Right hindlimb (tissue), 1 donor: ENCODE measurements at regions not wholly inside any gene's neighbourhood (a gene's known extent, or its start where the extent isn't known, plus 50 kb on each side); places are given as distances from the start of the nearest gene placed in this dataset.
"Not testable (repeated sequence)": the region's sequence is repeated elsewhere in the genome, so short reads cannot be mapped to it uniquely, and the experiment has no call there.

Experiments used
- DNase-seq: peaks from one replicate; pipeline ENCODE4 v3.0.0-alpha.2; 2018

DNA sequence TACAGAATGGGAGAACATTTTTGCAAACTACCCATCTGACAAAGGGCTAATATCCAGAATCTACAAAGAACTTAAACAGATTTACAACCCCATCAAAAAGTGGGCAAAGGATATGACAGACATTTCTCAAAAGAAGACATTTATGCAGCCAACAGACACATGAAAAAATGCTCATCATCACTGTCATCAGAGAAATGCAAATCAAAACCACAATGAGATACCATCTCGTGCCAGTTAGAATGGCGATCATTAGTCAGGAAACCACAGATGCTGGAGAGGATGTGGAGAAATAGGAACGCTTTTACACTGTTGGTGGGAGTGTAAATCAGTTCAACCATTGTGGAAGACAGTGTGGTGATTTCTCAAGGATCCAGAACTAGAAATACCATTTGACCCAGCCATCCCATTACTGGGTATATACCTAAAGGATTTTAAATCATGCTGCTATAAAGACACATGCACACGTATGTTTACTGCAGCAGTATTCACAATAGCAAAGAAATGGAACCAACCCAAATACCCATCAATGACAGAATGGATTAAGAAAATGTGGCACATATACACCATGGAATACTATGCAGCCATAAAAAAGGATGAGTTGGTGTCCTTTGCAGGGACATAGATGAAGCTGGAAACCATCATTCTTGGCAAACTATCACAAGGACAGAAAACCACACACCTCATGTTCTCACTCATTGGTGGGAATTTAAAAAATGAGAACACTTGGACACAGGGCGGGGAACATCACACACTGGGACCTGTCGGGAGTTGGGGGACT, 317.7 kb upstream of the THBS1 start:
- DNase-seq: not testable (repeated sequence)

DNA sequence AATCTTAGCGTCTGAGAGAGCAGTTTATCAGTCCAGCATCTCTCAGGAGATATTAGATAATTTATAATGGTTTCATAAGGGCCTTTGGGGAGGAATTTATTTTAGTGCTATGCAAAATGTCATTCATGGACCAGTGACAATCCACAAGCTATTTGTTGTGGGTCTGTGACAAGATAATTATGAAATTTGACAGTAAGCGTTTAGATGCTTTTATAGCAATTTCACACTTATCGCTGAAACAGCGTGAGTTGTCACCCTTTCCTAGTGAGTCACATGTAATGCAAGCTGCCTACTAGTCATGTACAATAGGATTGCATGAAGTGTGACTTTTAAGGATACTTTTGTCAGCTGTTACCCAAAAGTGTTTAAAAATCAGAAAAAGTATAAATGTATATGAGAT, 315.6 kb upstream of the THBS1 start:
- DNase-seq: no peak

DNA sequence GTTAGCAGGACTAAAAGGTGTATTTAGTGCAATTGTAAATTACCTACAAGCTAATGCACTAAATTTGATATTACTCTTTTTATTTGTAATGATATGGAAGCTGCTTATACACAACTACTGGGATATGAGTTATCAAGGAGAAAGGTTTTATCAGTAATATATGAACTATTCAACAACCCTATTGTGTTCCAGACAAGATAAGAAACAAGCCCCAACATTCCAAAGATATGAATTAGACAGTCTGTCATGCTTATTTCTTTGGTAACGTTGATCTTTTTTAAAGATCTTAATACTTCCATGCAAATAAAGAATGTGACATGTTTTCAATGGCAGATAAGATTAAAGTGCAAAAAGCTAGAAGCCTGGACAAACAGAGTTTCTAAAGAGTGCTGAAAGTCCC, 314.0 kb upstream of the THBS1 start:
- no peak for DNase-seq

DNA sequence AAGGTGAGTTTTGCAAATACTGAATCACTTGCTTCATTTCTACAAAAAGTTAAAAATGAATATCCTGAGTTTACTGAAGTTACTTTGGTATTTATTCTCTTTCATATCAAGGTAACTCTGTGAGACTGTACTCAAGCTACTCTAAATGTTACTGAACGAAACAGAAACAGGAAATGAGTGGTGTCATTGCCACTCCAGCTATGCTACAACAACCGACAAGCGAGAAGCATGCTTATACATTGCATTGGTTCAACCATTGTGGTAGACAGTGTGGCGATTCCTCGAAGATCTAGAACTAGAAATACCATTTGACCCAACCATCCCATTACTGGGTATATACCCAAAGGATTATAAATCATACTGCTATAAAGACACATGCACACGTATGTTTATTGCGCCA, 313.2 kb upstream of the THBS1 start:
- no peak for DNase-seq

DNA sequence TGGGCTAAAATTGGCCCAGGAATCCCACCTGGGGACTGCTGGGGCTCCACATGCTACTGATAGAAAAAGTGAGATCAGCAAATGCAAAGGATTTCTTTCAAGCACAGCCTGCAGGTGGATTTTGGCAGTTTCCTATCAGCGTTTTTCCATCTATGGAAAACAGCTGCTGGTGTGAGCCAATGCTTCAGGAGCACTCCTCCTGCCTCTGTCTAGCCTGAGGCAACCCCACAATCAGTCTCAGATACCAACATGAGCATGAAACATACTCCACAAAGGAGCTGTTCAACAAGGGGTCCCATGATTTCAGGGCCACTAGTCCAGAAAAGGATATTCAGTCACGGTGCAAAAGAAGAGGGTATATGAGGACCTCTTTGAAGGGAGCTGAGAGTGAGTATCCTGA, 311.5 kb upstream of the THBS1 start:
- DNase-seq: no peak

DNA sequence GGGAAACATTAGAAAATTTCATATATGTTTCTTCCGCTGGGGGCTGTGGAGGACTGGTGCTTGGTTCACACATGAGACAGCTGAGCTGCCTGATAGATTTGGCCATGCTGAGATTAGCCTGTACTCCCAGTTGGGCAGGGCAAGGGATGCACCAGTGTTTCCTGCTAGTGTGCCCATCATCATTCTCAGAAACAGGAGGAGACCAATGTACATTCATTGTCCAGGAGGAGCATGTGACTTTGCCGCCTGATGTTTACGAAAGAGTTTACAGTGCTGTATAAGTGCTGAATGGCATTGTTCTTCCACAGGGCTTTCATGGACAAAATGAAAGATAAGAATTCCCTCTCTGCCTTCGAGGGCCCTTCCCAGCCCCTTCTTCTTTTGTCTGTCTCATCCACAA, 311.1 kb upstream of the THBS1 start:
- DNase-seq: no peak

DNA sequence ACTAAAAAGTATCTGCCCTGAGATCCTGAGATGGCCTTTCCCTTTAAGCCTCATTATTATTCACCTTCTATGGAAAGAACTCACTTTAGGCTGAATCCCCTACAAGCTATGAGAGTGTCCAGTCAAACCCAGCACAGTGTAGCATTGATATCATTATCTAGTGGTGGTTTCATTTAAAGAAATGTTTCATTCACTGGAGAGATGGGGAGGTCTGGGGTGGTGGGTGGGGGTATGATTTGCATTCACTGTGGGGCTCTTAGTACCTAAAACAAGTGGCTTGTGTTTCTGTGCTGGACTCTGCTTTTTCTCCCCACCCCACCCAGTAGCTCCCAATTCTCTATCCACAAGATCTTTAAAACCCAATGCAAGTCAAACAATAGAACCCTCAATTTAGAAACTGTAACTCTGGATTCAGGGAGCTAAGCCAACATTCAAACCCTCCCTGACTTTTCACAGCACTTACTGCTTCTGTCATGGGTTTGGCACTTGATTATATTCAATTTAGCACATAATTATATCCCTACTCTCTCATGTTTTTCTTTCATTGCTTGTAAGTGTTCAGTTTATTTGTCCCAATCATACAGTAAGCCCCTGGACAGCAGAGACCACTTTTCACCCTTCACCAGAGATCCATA, 310.5 kb upstream of the THBS1 start:
- DNase-seq: no peak

DNA sequence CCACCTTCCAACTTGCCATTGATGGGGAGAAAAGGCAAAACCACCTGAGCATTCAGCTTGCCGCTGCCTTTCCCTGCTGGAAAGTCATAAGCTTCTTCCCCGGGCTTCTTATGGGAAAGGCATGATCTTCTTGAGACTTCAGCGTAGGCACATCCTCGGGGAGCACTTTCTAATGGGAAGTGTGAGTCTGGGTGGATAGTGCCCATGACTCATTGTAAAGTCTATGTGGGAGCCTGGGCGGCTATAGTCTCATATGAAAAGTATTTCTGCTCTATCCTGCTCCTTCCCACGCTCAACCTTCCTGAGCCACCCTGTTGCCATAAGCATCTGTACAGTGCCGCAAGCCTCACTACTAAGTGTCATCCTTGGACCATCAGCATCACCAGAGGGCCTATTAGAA, 309.9 kb upstream of the THBS1 start:
- no peak for DNase-seq

DNA sequence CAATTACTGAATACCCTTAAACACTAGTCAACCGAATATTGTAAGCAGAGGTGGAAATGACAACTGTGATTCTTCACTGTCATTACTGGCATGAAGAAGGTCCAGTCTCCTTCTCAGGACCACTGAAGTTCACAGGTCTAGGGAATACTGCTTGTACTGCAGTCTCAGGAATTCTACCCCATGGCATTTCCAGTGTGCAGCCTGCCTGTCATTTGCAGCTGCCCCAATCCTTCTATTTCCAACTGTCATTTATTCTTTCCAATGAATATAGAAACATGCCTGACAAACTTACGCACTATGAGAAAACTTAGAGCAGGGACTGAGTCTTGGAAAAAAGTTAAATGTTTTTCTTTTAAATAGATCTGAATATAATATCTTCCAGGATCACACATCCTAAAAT, 308.0 kb upstream of the THBS1 start:
- DNase-seq: no peak

DNA sequence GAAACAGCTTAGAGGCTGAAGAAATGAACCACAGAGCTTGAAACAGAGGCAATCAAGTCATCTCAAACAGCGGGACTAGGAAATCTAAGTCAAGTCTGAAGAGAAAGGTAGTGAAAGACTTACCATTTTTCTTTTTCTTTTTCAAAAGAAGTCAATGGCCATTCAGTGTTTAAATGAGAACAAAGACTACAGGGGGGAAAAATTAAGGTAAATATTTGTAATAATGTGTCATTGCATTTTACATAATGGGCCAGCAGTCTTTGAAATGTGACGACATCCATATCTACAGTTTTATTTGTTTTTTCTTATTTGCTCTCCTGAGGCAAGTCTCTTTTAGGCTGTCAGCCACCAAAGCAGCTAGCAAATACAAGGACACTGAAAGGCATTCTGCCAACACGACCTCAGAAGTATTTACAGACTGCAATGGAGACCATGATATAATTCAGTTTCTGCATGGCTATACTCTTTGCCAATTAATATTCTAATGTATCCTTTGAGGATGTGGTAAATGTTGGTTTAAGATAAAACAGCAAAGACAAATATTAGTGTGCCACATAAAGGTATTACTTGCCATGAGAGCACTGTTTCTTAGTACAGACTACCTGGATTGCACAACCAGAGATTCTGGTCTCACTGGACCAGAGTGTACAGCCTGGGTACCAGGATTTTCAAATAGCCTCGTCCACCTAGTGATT, 307.0 kb upstream of the THBS1 start:
- DNase-seq: no peak

DNA sequence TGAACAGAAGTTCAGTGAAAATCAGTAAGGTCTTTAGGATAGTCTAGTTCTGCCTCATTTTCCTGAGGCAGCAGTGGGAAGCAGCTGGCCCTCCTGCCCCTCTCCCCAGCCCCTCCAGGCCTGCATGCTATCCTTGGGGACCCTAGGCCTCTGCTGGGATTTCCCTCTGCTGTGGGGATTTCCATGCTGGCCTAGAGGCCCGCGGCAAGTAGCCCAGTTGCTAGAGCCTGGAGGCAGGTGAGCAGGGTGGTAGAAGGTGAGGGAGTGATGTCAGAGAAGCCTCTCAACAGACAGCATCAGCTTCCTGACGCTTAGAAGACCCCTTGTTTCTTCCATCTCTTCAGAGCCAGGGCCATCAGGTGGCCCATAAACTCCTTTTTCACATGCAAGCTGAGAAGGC, 305.8 kb upstream of the THBS1 start:
- DNase-seq: no peak

DNA sequence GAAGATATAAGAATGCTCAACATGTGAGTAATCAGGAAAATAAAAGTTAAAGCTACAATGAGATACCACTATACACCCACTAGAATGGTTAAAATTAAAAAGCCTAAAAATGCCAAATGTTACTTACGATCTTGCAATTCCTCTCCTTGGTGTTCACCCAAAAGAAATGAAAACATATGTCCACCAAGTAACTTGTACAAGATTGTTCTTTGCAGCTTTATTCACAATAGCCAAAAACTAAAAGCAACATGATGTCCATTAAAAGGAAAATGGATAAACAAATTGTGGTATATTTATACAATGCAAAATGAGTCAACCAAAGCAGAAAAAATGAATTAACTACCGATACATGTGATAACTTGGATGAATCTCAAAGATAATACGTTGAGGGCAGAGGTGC, 301.6 kb upstream of the THBS1 start:
- DNase-seq: no peak

DNA sequence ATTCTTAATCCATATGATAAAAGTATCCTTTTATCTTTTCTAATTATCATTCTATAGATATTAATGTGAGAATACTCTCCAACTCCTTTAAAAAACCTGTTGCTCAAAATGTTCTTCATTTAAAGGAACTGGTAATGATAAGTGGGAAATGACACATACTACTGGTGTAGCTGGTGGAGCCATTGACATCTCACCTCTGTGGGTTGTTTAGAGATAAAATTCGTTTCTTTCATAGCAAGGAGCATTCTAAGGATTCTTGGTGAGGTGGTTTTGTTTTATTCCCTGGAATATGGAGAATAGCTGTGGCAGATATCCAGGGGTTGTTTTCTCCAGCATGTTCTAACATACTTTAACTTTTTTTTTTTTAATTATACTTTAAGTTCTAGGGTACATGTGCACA, 299.8 kb upstream of the THBS1 start:
- DNase-seq: no peak

DNA sequence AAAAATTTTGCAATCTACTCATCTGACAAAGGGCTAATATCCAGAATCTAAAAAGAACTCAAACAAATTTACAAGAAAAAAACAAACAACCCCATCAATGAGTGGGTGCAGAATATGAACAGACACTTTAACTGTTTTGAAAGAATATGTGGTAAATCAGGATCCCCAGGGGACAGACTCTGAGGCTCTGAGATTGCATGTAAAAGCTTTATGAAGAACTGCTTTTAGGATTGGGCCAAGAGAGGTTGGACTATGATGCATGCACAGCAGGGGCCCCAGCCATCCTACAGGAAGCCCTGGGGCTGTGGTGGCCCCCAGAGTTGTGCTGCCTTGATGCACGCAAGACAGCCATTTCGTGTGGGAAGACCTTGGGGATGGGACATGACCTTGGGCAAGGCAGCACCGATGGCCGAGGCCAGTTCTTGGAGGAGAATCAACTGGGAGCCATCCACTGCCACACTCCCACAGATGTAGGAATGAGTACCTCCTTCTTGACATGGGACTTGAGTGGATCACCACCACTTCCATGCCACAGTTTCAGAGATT, 298.1 kb upstream of the THBS1 start:
- DNase-seq: no peak

DNA sequence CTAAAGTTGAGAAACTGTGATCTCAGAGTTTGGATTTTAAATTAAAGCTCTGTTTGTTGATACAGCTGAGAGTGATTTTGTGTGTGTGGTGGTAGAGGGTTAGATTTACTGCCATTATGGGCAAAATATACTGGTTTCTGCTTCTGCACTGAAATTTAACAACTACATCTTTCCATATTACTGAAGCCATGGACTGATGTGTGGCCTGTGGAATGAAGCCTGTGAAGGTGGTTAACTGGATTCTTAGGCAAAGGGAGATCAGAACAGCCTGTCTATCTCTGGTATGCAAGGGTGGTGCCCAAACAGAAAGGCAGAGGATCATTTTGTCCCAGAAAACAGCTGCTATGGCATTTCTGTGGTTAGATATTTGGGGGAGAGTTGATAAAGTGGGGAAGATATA, 297.3 kb upstream of the THBS1 start:
- DNase-seq: no peak

DNA sequence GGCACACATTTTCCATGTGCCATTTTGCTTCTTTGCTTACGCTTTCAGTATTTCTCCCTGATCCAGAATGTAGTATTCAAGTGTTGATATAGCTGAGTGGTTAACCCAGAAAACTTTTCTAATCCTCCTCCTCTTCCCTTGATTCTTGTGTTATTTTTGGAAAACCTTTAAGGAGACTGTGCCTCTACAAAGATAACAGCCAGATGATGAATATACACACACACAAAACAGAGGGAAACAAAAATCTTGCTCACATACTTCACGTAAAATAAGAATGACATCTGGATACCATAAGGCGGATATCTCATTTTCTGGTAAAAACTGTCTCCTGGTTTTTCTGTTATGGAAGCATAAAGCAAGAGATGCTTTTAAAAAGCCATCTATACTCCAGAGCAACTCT, 295.8 kb upstream of the THBS1 start:
- no peak for DNase-seq

DNA sequence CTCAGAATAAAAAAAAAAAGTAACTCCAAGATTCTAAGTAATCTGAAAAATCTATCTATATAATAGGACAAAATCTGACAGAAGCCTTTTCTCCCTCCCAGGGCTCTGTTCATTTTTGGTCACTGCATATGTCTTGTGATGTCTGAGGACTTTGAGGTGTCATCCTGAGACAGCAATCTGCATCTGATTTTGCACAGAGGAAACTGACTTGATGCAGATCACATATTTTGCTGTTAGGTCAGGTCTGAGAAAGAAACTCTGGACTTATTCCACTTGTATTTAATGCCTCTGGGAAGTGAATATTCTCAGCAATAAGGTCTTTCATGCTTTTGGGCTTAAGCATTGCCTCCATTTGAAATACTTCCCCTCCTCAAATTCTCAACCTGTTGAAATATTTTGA, 295.2 kb upstream of the THBS1 start:
- DNase-seq: no peak

DNA sequence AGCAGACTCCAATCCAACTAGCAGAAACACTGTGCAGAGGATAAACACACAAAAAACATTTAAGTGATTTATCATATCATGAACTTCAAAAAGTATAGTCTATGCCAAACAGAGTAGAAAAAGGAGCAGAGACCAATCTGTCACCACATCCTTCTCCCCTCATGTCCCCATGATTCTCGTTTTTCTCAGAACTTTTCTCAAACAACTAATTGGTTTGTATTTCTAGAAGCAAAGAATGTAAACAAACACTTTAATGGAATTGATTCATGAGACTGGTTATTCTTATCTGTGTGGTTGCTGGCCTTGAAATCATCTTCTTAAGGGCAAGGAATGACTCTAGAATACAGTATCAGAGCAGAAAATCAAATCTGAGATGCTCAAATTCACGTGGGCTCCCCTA, 294.2 kb upstream of the THBS1 start:
- DNase-seq: no peak

DNA sequence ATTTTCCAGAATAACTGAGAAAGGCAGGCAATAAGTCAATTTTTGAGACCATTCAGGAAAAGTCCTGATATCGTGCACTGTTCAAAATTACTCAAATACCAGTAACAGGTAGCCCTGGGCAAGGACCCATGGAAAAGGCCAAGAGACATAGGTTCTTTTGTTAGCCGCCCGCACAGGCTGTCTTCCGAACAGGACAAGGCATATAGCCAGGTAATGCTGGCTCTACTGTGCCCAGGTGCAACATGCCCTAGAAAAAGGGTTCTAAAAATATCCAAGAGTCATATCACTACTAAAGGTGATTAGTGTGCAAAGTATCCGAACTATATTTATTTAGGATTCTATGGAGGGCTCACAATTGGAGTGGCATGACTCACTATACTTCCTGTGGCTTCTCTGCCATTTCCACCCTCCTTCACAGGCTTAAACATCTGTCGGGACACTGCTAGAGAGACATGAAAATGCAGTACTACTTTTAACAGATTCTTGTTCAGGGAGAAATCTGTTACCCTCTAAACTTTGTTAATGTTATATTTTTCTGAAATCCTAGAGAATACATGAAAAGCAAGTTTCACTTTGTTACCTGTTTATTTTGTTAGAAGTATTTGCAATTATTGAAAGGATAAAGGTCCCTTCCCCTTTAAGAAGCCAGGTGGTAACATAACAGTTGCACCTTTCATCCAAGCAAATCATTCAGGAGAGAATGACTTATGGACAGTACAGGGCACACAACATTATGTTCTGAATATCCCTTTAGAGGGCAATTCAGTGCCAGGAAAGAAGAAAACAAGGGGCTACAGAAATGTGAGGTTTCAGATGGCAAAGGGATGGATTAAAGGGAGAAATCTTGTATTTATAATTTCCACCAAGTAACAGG, 293.3 kb upstream of the THBS1 start:
- DNase-seq: no peak

DNA sequence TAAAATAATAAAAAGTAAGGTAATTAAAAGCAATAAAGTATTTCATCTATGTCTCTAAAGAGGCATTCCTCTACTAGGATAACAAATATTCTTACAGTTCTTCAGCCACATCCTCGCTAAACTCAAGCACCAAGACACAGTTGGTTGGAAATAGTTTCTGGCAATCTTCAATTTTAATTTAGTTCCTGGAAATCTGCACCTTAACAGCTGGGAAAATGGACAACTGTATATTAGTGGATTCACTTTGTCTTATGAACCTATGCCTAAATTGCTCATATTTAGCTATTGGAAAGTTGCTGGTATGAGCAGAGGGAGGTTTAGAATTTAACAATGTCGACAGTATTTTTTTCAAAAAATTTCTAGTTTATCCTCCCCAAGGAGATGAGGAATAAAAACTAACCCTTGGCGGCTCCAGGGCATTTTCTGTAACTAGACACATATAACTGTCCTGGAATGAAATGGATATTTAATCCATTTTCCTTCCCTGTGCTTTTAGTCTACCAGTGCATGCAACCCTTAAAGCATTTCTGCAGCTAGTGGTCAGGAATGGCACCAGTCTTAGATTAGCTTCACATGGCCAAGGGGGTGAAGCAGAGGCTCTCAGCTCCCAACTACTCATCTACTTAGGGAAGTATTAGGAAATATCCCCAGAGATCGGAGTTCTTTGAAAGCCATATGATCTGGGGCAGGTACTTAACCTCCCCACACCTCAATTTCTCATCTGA, 290.0 kb upstream of the THBS1 start:
- DNase-seq: no peak

DNA sequence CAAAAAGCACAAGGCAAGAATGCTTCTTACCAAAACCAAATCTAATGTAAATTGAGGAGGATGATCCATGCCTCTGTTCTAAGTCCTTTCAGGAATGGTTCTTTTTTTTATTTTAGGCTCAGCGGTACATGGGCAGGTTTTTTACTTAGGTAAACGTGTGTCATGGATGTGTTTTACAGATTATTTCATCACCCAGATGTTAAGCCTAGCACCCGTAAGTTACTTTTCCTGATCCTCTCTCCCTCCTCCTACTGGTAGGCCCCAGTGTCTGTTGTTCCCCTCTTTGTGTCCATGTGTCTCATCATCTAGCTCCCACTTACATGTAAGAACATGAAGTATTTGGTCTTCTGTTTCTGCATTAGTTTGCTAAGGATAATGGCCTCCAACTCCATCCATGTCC, 289.2 kb upstream of the THBS1 start:
- DNase-seq: no peak

DNA sequence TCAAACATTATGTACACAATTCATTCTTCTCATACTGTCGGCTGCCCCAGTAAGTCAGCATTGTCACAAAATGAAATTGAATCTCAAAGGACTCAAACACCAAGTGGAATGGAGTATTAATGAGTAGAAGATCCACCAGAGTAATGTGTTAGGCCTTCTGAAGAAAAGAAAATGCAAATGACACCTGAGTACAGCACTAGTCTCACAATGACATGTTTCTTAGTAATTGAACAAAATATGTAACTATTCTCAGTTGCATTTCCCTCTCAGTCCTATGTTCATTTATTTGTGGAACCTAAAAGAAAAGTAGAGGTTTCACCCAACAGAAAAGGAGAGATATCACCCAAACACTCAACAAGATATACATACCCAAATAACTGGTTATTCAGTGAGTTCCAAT, 283.9 kb upstream of the THBS1 start:
- DNase-seq: no peak
